MM.1S (cell line): ENCODE measurements at regions not wholly inside any gene's neighbourhood (a gene's known extent, or its start where the extent isn't known, plus 50 kb on each side); places are given as distances from the start of the nearest gene placed in this dataset.

Experiments
- CTCF ChIP-seq: fragments of 300-600 bp; sonication (generic); IDR thresholded peaks from 2 replicates; pipeline ENCODE4 v1.5.1; 2016; ENCODE audit warnings: antibody characterized with exemption, low read length, mixed read lengths
- EZH2 ChIP-seq: fragments of 300-600 bp; sonication (generic); optimal IDR thresholded peaks from 2 replicates; pipeline ENCODE3; 2017; ENCODE audit warnings: low read depth, mild to moderate bottlenecking, antibody characterized with exemption, low read length, mixed read lengths

- no peak for TF ChIP-seq CTCF
- no peak for TF ChIP-seq EZH2
Measured at GRCh38 chr3:174337227-174337626, 521.9 kb upstream of the NAALADL2 start.
